ENCODE measurements at regions not wholly inside any gene's neighbourhood (a gene's known extent, or its start where the extent isn't known, plus 50 kb on each side); places are given as distances from the start of the nearest gene placed in this dataset.

- TF ChIP-seq CTCF (conservative IDR thresholded peaks at IDR 0.05; ENCODE audit: low read depth, low read length) (no peak), EZH2 (IDR thresholded peaks at IDR 0.05; ENCODE audit: borderline replicate concordance, low read depth, low read length, poor library complexity, severe bottlenecking) (no peak)
Measured at GRCh38 chr14:44700694-44701093, 193.6 kb upstream of the FSCB start.
